Activated B cell treated with CpG ODN at 0.5 μM for 24 hours (primary cell): ENCODE measurements at regions not wholly inside any gene's neighbourhood (a gene's known extent, or its start where the extent isn't known, plus 50 kb on each side); places are given as distances from the start of the nearest gene placed in this dataset.

Source experiments
- ATAC-seq: fragments of 200-7000 bp; cut with Tn5 transposase; one replicate; pipeline ENCODE4 v1.10.0; 2021; ENCODE audit warnings: low read depth, mild to moderate bottlenecking, moderate library complexity
- CTCF ChIA-PET: fragments of 350-600 bp; sonication (Branson Sonifier 250); formaldehyde crosslinking; loops from one replicate; lab custom pipeline; 2021; ENCODE audit warnings: antibody characterized with exemption; lab: Charles Lee
- POLR2A ChIA-PET: fragments of 350-600 bp; sonication (Branson Sonifier 250); formaldehyde crosslinking; loops from one replicate; lab custom pipeline; 2021; ENCODE audit warnings: antibody characterized with exemption; lab: Charles Lee
- DNase-seq: peaks from one replicate; pipeline ENCODE4 v3.0.0; 2022
- H3K27ac Mint-ChIP-seq: one replicate; pipeline ENCODE4 v1.8.0; 2020; ENCODE audit warnings: mixed read lengths
- H3K27me3 Mint-ChIP-seq: one replicate; pipeline ENCODE4 v1.8.0; 2021; ENCODE audit warnings: mixed read lengths
- H3K36me3 Mint-ChIP-seq: one replicate; pipeline ENCODE4 v1.8.0; 2021; ENCODE audit warnings: low read depth, mixed read lengths
- H3K4me1 Mint-ChIP-seq: one replicate; pipeline ENCODE4 v1.8.0; 2021; ENCODE audit warnings: mixed read lengths
- H3K4me3 Mint-ChIP-seq: one replicate; pipeline ENCODE4 v1.8.0; 2020; ENCODE audit warnings: mild to moderate bottlenecking, mixed read lengths
- H3K9me3 Mint-ChIP-seq: one replicate; pipeline ENCODE4 v1.8.0; 2020; ENCODE audit warnings: mixed read lengths
- intact Hi-C: fragments of 100-400 bp; cut with micrococcal nuclease; formaldehyde crosslinking; loops from one replicate; pipeline ENCODE4 v1.15.1; 2024
- TF ChIP-seq, protein P1 (sequence below): fragments of 200-600 bp; IDR thresholded peaks from one replicate; pipeline ENCODE4 v1.8.0; 2022; ENCODE audit warnings: antibody characterized with exemption, mild to moderate bottlenecking

GRCh38 chrX:120021927-120022326, 55.6 kb downstream of the RHOXF2B start:
- DNase-seq (no peak), ATAC-seq (no peak)
- Mint-ChIP-seq H3K9me3 (no peaks in the 10 kb centered on the region), H3K4me3 (no peak overlapping the region), H3K27ac (no peak overlapping the region), H3K36me3 (no peaks in the 10 kb centered on the region), H3K4me1 (no peaks in the 10 kb centered on the region), H3K27me3 (peaks cover 13% of the 10 kb centered on the region)
- intact Hi-C loops: no loop called here
- TF ChIP-seq, protein P1, sequence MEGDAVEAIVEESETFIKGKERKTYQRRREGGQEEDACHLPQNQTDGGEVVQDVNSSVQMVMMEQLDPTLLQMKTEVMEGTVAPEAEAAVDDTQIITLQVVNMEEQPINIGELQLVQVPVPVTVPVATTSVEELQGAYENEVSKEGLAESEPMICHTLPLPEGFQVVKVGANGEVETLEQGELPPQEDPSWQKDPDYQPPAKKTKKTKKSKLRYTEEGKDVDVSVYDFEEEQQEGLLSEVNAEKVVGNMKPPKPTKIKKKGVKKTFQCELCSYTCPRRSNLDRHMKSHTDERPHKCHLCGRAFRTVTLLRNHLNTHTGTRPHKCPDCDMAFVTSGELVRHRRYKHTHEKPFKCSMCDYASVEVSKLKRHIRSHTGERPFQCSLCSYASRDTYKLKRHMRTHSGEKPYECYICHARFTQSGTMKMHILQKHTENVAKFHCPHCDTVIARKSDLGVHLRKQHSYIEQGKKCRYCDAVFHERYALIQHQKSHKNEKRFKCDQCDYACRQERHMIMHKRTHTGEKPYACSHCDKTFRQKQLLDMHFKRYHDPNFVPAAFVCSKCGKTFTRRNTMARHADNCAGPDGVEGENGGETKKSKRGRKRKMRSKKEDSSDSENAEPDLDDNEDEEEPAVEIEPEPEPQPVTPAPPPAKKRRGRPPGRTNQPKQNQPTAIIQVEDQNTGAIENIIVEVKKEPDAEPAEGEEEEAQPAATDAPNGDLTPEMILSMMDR: no peak
- POLR2A ChIA-PET: no interaction called here
- CTCF ChIA-PET: no interaction called here

GRCh38 chrX:120020305-120020704, 57.2 kb downstream of the RHOXF2B start:
- intact Hi-C loops: no loop called here
- H3K4me1 Mint-ChIP-seq: peaks cover 12% of the 10 kb centered on the region
- TF ChIP-seq, protein P1: no peak
- H3K4me3 Mint-ChIP-seq: no peak overlapping the region
- ATAC-seq (no peak), DNase-seq (no peak)
- no peak overlapping the region for H3K27ac Mint-ChIP-seq
- POLR2A ChIA-PET: no interaction called here
- no peaks in the 10 kb centered on the region for H3K9me3 Mint-ChIP-seq
- H3K36me3 Mint-ChIP-seq: no peaks in the 10 kb centered on the region
- peaks cover 15% of the 10 kb centered on the region for H3K27me3 Mint-ChIP-seq
- CTCF ChIA-PET: no interaction called here

GRCh38 chrX:120016068-120016441, 61.4 kb downstream of the RHOXF2B start:
- no peak overlapping the region for H3K27ac Mint-ChIP-seq

GRCh38 chrX:120015145-120016067, 62.1 kb downstream of the RHOXF2B start:
- ATAC-seq (no peak), DNase-seq (no peak)
- POLR2A ChIA-PET: interaction anchor here (0.6 kb wide), 1 partner anchor 27 kb away, joined by 5 read pairs; no protein-coding TSS in a partner anchor
- H3K4me1 Mint-ChIP-seq: peaks cover 16% of the 10 kb centered on the region
- CTCF ChIA-PET: interaction anchor here (0.6 kb wide), 1 partner anchor 21 kb away, joined by 3 read pairs; no protein-coding TSS in a partner anchor
- H3K27ac Mint-ChIP-seq: peak overlapping the region; percentile 46
- H3K36me3 Mint-ChIP-seq: no peaks in the 10 kb centered on the region
- peaks cover 21% of the 10 kb centered on the region for H3K27me3 Mint-ChIP-seq
- intact Hi-C loops: no loop called here
- TF ChIP-seq, protein P1: no peak
- peak overlapping the region; percentile 71 for H3K4me3 Mint-ChIP-seq
- H3K9me3 Mint-ChIP-seq: no peaks in the 10 kb centered on the region

More at GRCh38 chrX:120016068-120016441, 61.4 kb downstream of the RHOXF2B start:
- DNase-seq (no peak), ATAC-seq (no peak)
- peaks cover 21% of the 10 kb centered on the region for H3K27me3 Mint-ChIP-seq
- H3K4me1 Mint-ChIP-seq: peaks cover 16% of the 10 kb centered on the region
- CTCF ChIA-PET: no interaction called here
- H3K36me3 Mint-ChIP-seq: no peaks in the 10 kb centered on the region
- peak overlapping the region; percentile 71 for H3K4me3 Mint-ChIP-seq
- no peaks in the 10 kb centered on the region for H3K9me3 Mint-ChIP-seq
- POLR2A ChIA-PET: interaction anchor here (0.6 kb wide), 1 partner anchor 28 kb away, joined by 5 read pairs; no protein-coding TSS in a partner anchor
- TF ChIP-seq, protein P1: no peak
- intact Hi-C loops: no loop called here

DNA sequence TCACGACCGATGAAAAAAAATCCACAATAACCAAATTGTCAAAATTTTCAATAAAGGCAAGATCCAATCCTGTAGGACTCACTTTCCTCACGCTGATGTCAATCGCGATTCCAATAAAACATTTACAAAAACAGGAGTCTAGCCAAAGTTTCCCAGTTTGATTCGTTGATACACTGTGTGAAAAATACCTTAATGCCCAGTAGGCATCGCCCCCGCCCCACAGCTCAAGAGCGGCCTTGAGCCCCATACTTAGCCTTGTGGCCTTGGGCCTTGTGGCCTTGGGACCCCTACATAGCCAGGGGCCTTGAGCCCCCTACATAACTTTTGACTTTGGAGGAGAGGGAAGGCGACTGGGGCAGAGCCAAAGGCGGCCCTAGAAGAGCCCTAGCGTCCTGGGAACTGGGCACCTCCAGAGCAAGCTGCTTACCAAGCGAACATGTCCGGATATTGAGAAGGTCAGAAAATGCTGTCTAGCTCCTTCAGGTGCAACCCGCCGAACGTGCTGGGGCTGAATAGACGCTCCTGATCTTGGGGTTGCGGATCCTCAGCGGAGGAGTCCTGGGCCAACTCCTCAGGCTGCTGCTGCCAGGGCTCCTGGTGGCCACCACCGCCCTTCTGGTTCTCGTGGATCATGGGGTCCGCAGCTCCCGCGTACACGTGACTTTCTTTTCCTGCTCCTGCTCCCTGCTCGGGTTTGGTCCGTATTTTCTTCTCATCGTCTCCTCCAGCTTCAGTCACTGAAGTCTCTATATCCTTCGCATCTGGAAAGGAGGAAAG, 62.9 kb downstream of the RHOXF2B start:
- ATAC-seq: no peak
- Mint-ChIP-seq H3K27ac (no peak overlapping the region), H3K9me3 (no peaks in the 10 kb centered on the region), H3K4me3 (peak overlapping the region; percentile 71), H3K4me1 (peaks cover 16% of the 10 kb centered on the region), H3K36me3 (no peaks in the 10 kb centered on the region), H3K27me3 (peaks cover 21% of the 10 kb centered on the region)
- intact Hi-C loops: no loop called here
- no peak for DNase-seq
- TF ChIP-seq, protein P1: no peak
- ChIA-PET CTCF (no interaction called here), POLR2A (no interaction called here)
